ENCODE measurements at regions not wholly inside any gene's neighbourhood (a gene's known extent, or its start where the extent isn't known, plus 50 kb on each side); places are given as distances from the start of the nearest gene placed in this dataset.

DNA sequence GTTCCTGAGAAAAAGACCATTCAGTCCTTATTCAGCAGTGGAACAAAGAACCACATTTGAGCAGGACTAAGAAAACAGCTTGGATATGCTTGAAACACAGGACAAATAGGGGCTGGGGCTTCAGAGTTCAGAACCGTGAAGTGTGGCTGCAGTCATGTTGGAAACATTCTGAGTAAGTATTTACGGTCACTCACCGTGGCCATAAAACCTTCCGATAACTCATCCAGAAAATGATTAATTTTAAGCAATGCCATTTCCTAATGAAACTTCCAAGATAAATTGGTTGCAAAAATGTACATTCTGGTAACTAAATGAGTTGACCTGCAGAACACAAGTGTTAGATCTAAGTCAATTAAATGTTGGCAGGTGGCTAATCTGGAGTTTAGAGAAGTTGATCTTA, 279.2 kb downstream of the CXCL12 start:
- H3K27me3 Mint-ChIP-seq, result no peaks in the 10 kb centered on the region
- no peak for TF ChIP-seq CTCF (IDR thresholded peaks at IDR 0.05)

GRCh38 chr10:44102726-44103255, 282.1 kb downstream of the CXCL12 start:
- no peak overlapping the region for H3K27ac Mint-ChIP-seq
- H3K4me1 ChIP-seq (ENCODE audit: insufficient read depth, low read length), result no peaks in the 10 kb centered on the region

More for the DNA sequence above, 279.2 kb downstream of the CXCL12 start:
- no peak overlapping the region for H3K4me3 Mint-ChIP-seq
- no peak overlapping the region for H3K27ac Mint-ChIP-seq
- DNase-seq (no peak), ATAC-seq (ENCODE audit: poor library complexity) (no peak)
- CTCF ChIA-PET, result no interaction called here
- H3K9me3 ChIP-seq (ENCODE audit: control insufficient read depth in 1 of 2, insufficient read depth in 1 of 2, low read length in 2 of 2), result no peaks in the 10 kb centered on the region
- no peaks in the 10 kb centered on the region for H3K27me3 ChIP-seq (ENCODE audit: control insufficient read depth in 1 of 2, insufficient read depth in 2 of 2, low read length in 2 of 2)
- no peaks in the 10 kb centered on the region for H3K4me1 ChIP-seq (ENCODE audit: insufficient read depth, low read length)
- no peak overlapping the region for H3K4me3 ChIP-seq (ENCODE audit: low read length)
- intact Hi-C loops (cut with DNase I, micrococcal nuclease), result no loop called here
- POLR2A ChIA-PET, result no interaction called here
- no peak overlapping the region for H3K27ac ChIP-seq (ENCODE audit: low read depth in 1 of 2, low read length in 2 of 2)
- H3K36me3 ChIP-seq (ENCODE audit: insufficient read depth, low read length), result no peaks in the 10 kb centered on the region
- H3K9me3 Mint-ChIP-seq, result no peaks in the 10 kb centered on the region
- no peaks in the 10 kb centered on the region for H3K36me3 Mint-ChIP-seq (ENCODE audit: low read depth)
- H3K4me1 Mint-ChIP-seq (ENCODE audit: low read depth), result no peaks in the 10 kb centered on the region

GRCh38 chr10:44101082-44101481, 283.8 kb downstream of the CXCL12 start:
- no peaks in the 10 kb centered on the region for H3K36me3 Mint-ChIP-seq (ENCODE audit: low read depth)
- peaks cover 2% of the 10 kb centered on the region for H3K9me3 Mint-ChIP-seq
- H3K27me3 Mint-ChIP-seq, result no peaks in the 10 kb centered on the region
- H3K4me3 ChIP-seq (ENCODE audit: low read length), result no peak overlapping the region
- H3K27me3 ChIP-seq (ENCODE audit: control insufficient read depth in 1 of 2, insufficient read depth in 2 of 2, low read length in 2 of 2), result no peaks in the 10 kb centered on the region
- H3K27ac ChIP-seq (ENCODE audit: low read depth in 1 of 2, low read length in 2 of 2), result no peak overlapping the region
- H3K36me3 ChIP-seq (ENCODE audit: insufficient read depth, low read length), result no peaks in the 10 kb centered on the region
- H3K4me1 ChIP-seq (ENCODE audit: insufficient read depth, low read length), result no peaks in the 10 kb centered on the region
- intact Hi-C loops (cut with DNase I, micrococcal nuclease), result no loop called here
- H3K4me1 Mint-ChIP-seq (ENCODE audit: low read depth), result no peaks in the 10 kb centered on the region
- ChIA-PET CTCF (no interaction called here), POLR2A (no interaction called here)
- TF ChIP-seq CTCF (IDR thresholded peaks at IDR 0.05), result no peak
- no peak overlapping the region for H3K27ac Mint-ChIP-seq
- no peaks in the 10 kb centered on the region for H3K9me3 ChIP-seq (ENCODE audit: control insufficient read depth in 1 of 2, insufficient read depth in 1 of 2, low read length in 2 of 2)
- DNase-seq, result no peak
- ATAC-seq (ENCODE audit: poor library complexity), result no peak
- no peak overlapping the region for H3K4me3 Mint-ChIP-seq

More at GRCh38 chr10:44102726-44103255, 282.1 kb downstream of the CXCL12 start:
- Mint-ChIP-seq H3K4me3 (no peak overlapping the region), H3K36me3 (ENCODE audit: low read depth) (no peaks in the 10 kb centered on the region), H3K27me3 (no peaks in the 10 kb centered on the region), H3K4me1 (ENCODE audit: low read depth) (no peaks in the 10 kb centered on the region), H3K9me3 (no peaks in the 10 kb centered on the region)
- H3K9me3 ChIP-seq (ENCODE audit: control insufficient read depth in 1 of 2, insufficient read depth in 1 of 2, low read length in 2 of 2), result no peaks in the 10 kb centered on the region
- intact Hi-C loops (cut with DNase I, micrococcal nuclease), result no loop called here
- DNase-seq (no peak), ATAC-seq (ENCODE audit: poor library complexity) (no peak)
- no peaks in the 10 kb centered on the region for H3K36me3 ChIP-seq (ENCODE audit: insufficient read depth, low read length)
- H3K27ac ChIP-seq (ENCODE audit: low read depth in 1 of 2, low read length in 2 of 2), result no peak overlapping the region
- CTCF ChIA-PET, result no interaction called here
- no peak for TF ChIP-seq CTCF (IDR thresholded peaks at IDR 0.05)
- POLR2A ChIA-PET, result no interaction called here
- H3K4me3 ChIP-seq (ENCODE audit: low read length), result no peak overlapping the region
- no peaks in the 10 kb centered on the region for H3K27me3 ChIP-seq (ENCODE audit: control insufficient read depth in 1 of 2, insufficient read depth in 2 of 2, low read length in 2 of 2)

Data from CD4-positive, alpha-beta T cell (primary cell).